SK-N-SH (cell line): ENCODE measurements at regions not wholly inside any gene's neighbourhood (a gene's known extent, or its start where the extent isn't known, plus 50 kb on each side); places are given as distances from the start of the nearest gene placed in this dataset.

Experiments used
- CTCF ChIA-PET: fragments of 300-600, 350-600 bp; formaldehyde crosslinking; extraction: SDS; loops from one replicate; lab custom pipeline; 2021; lab: Yijun Ruan, JAX
- POLR2A ChIA-PET: fragments of 350-600 bp; sonication (Branson Sonifier 250); formaldehyde crosslinking; extraction: SDS; loops from one replicate; lab custom pipeline; 2020; ENCODE audit warnings: antibody characterized with exemption, inconsistent platforms; lab: Yijun Ruan, JAX
- DNase-seq: peaks from one replicate; pipeline ENCODE4 v3.0.0; 2012
- H2AFZ ChIP-seq: fragments of 200-600 bp; sonication (generic); 2 replicates; pipeline ENCODE4 v1.8.1; 2016; ENCODE audit warnings: antibody characterized with exemption, mild to moderate bottlenecking, low read depth
- H3F3A ChIP-seq: fragments of 200-600 bp; sonication (generic); replicated peaks from 2 replicates; pipeline ENCODE3; 2016; ENCODE audit warnings: antibody characterized with exemption, mild to moderate bottlenecking; ENCODE audit not compliant: insufficient read depth
- H3K27ac ChIP-seq, 2 experiments: fragments of 200-500 bp in 1 of 2; fragments of 200-600 bp in 1 of 2; sonication (Bioruptor generic) in 1 of 2; sonication (generic), shearing (Covaris generic) in 1 of 2; 2 replicates each; pipeline versions ENCODE4 v1.5.1 to v1.6.1; 2014 to 2016; ENCODE audit warnings: low read depth in 2 of 2, inconsistent platforms in 1 of 2, low read length in 1 of 2, mild to moderate bottlenecking in 1 of 2, mixed read lengths in 1 of 2
- H3K27me3 ChIP-seq: fragments of 200-600 bp; sonication (generic), shearing (Covaris generic); 2 replicates; pipeline ENCODE4 v1.6.1; 2016; ENCODE audit warnings: mixed run types; ENCODE audit not compliant: insufficient read depth
- H3K36me3 ChIP-seq, 2 experiments: fragments of 200-500 bp in 1 of 2; fragments of 200-600 bp in 1 of 2; sonication (Bioruptor generic) in 1 of 2; sonication (generic) in 1 of 2; replicated peaks in 1 of 2; 2 replicates each; pipeline versions ENCODE3 to v1.5.1; 2014 to 2016; ENCODE audit warnings: low read length in 1 of 2, mild to moderate bottlenecking in 1 of 2; ENCODE audit not compliant: insufficient read depth in 2 of 2, control insufficient read depth in 1 of 2
- H3K4me1 ChIP-seq, 2 experiments: fragments of 200-500 bp in 1 of 2; fragments of 200-600 bp in 1 of 2; sonication (Bioruptor generic) in 1 of 2; sonication (generic), shearing (Covaris generic) in 1 of 2; 2 replicates each; pipeline versions ENCODE4 v1.5.1 to v1.6.1; 2014 to 2016; ENCODE audit warnings: low read depth in 1 of 2, low read length in 1 of 2, mixed run types in 1 of 2; ENCODE audit not compliant: insufficient read depth in 2 of 2, control insufficient read depth in 1 of 2
- H3K4me2 ChIP-seq: fragments of 200-600 bp; sonication (generic), shearing (Covaris generic); 2 replicates; pipeline ENCODE4 v1.6.1; 2017; ENCODE audit warnings: mixed run types
- H3K4me3 ChIP-seq, 2 experiments: fragments of 200-500 bp in 1 of 2; fragments of 200-600 bp in 1 of 2; sonication (Bioruptor generic) in 1 of 2; sonication (generic), shearing (Covaris generic) in 1 of 2; 2 replicates each; pipeline versions ENCODE4 v1.5.1 to v1.8.1; 2014 to 2016; ENCODE audit warnings: low read depth in 2 of 2, inconsistent platforms in 1 of 2, low read length in 1 of 2, mild to moderate bottlenecking in 1 of 2, mixed read lengths in 1 of 2, moderate library complexity in 1 of 2
- H3K79me2 ChIP-seq: fragments of 200-600 bp; sonication (generic); 2 replicates; pipeline ENCODE4 v1.8.1; 2017; ENCODE audit warnings: mild to moderate bottlenecking; ENCODE audit not compliant: insufficient read depth
- H3K9ac ChIP-seq: fragments of 200-600 bp; sonication (generic); 2 replicates; pipeline ENCODE4 v1.6.1; 2017; ENCODE audit warnings: mixed run types
- H3K9me2 ChIP-seq: fragments of 200-600 bp; sonication (generic); 2 replicates; pipeline ENCODE4 v1.6.1; 2017; ENCODE audit warnings: mixed run types
- H3K9me3 ChIP-seq: fragments of 200-600 bp; sonication (generic); 2 replicates; pipeline ENCODE4 v1.6.1; 2017; ENCODE audit warnings: mixed run types, mild to moderate bottlenecking, moderate library complexity
- H4K20me1 ChIP-seq: fragments of 200-600 bp; sonication (generic); 2 replicates; pipeline ENCODE4 v1.6.1; 2017; ENCODE audit warnings: mild to moderate bottlenecking, mixed run types; ENCODE audit not compliant: insufficient read depth
- CTCF ChIP-seq: fragments of 200-600 bp; sonication (generic); IDR thresholded peaks from 2 replicates; pipeline ENCODE4 v1.6.1; 2017; ENCODE audit warnings: antibody characterized with exemption, mild to moderate bottlenecking, moderate library complexity
- EP300 ChIP-seq, 2 experiments: IDR thresholded peaks; 2 replicates each; pipeline versions ENCODE4 v1.4.0 to v1.6.1; 2012; ENCODE audit warnings: borderline replicate concordance in 1 of 2, low read depth in 1 of 2, low read length in 1 of 2
- FOXM1 ChIP-seq: IDR thresholded peaks from 2 replicates; pipeline ENCODE4 v1.4.0; 2012; ENCODE audit warnings: low read depth, mild to moderate bottlenecking
- GABPA ChIP-seq: IDR thresholded peaks from 2 replicates; pipeline ENCODE4 v1.4.0; 2012; ENCODE audit warnings: low read depth, mild to moderate bottlenecking
- MAX ChIP-seq: IDR thresholded peaks from 2 replicates; pipeline ENCODE4 v1.4.0; 2012; ENCODE audit warnings: low read depth
- MEF2A ChIP-seq: IDR thresholded peaks from 2 replicates; pipeline ENCODE4 v1.4.0; 2012; ENCODE audit warnings: low read depth, borderline replicate concordance
- NFIC ChIP-seq: IDR thresholded peaks from 2 replicates; pipeline ENCODE4 v1.4.0; 2012; ENCODE audit warnings: borderline replicate concordance
- RAD21 ChIP-seq: IDR thresholded peaks from 2 replicates; pipeline ENCODE4 v1.6.1; 2012; ENCODE audit warnings: mild to moderate bottlenecking, low read length
- REST ChIP-seq: IDR thresholded peaks from 2 replicates; pipeline ENCODE4 v1.6.1; 2012; ENCODE audit warnings: mild to moderate bottlenecking, low read depth, low read length, moderate library complexity
- RFX5 ChIP-seq: IDR thresholded peaks from 2 replicates; pipeline ENCODE4 v1.6.1; 2012; ENCODE audit warnings: mild to moderate bottlenecking, improper control_type of control experiment, low read length
- RXRA ChIP-seq: IDR thresholded peaks from 2 replicates; pipeline ENCODE4 v1.4.0; 2012; ENCODE audit warnings: low read depth, mild to moderate bottlenecking, borderline replicate concordance
- SMC3 ChIP-seq: IDR thresholded peaks from 2 replicates; pipeline ENCODE4 v1.6.1; 2012; ENCODE audit warnings: low read depth, low read length, improper control_type of control experiment
- TCF12 ChIP-seq: IDR thresholded peaks from 2 replicates; pipeline ENCODE4 v1.4.0; 2012
- USF2 ChIP-seq: fragments of 150-350 bp; IDR thresholded peaks from 2 replicates; pipeline ENCODE4 v1.6.1; 2017; ENCODE audit warnings: antibody characterized with exemption, low read length, low read depth, borderline replicate concordance
- ZBTB33 ChIP-seq: IDR thresholded peaks from 2 replicates; pipeline ENCODE4 v1.4.0; 2012; ENCODE audit warnings: low read depth, borderline replicate concordance
- WGBS: methylation state at CpG from one replicate; pipeline ENCODE4 v1.1.6; 2017; ENCODE audit warnings: low lambda C conversion rate; 5-methylcytosine and 5-hydroxymethylcytosine counted together

GRCh38 chr10:20970708-20971107, 73.6 kb upstream of the NEBL start (continued):
- no peak for TF ChIP-seq CTCF
- no peak for TF ChIP-seq TCF12
- no peak for TF ChIP-seq GABPA
- TF ChIP-seq MAX, result no peak
- TF ChIP-seq EP300 (IDR thresholded peaks at IDR 0.05; ENCODE audit: borderline replicate concordance in 1 of 2, low read depth in 1 of 2, low read length in 1 of 2), result no peak
- no peak for TF ChIP-seq REST
- no peak for TF ChIP-seq FOXM1

- Histone ChIP-seq H3K9ac (no peak overlapping the region), H3K27ac (no peak overlapping the region), H3K4me3 (no peak overlapping the region), H2AFZ (no peak overlapping the region), H3K36me3 (no peaks in the 10 kb centered on the region), H3K27me3 (no peaks in the 10 kb centered on the region), H4K20me1 (no peaks in the 10 kb centered on the region), H3K9me3 (no peaks in the 10 kb centered on the region), H3K79me2 (no peaks in the 10 kb centered on the region), H3K4me1 (no peaks in the 10 kb centered on the region), H3K9me2 (no peaks in the 10 kb centered on the region), H3K4me2 (no peak overlapping the region), H3F3A (no peaks in the 10 kb centered on the region)
- ChIA-PET CTCF (interaction anchor here (0.9 kb wide), 1 partner anchor 21 kb away, joined by 4 read pairs; no protein-coding TSS in a partner anchor), POLR2A (interaction anchor here (0.9 kb wide), 1 partner anchor 10 kb away, joined by 3 read pairs; no protein-coding TSS in a partner anchor)
- no peak for TF ChIP-seq NFIC
- no peak for TF ChIP-seq RFX5
- TF ChIP-seq MEF2A, result no peak
- no peak for TF ChIP-seq USF2
- no peak for TF ChIP-seq RAD21
- TF ChIP-seq SMC3, result no peak
- no peak for TF ChIP-seq GABPA
- TF ChIP-seq ZBTB33, result no peak
- TF ChIP-seq TCF12, result no peak
- no peak for TF ChIP-seq RXRA
- DNase-seq, result no peak
- 83% methylated on average over 3 of the region's 3 CpGs for WGBS
Measured at GRCh38 chr10:20970044-20970443, 72.9 kb upstream of the NEBL start.
